22Rv1 (cell line): ENCODE measurements at regions not wholly inside any gene's neighbourhood (a gene's known extent, or its start where the extent isn't known, plus 50 kb on each side); places are given as distances from the start of the nearest gene placed in this dataset.

ENCODE experiments used
- CTCF ChIP-seq: fragments of 450-650 bp; IDR thresholded peaks from 2 replicates; pipeline ENCODE4 v1.5.1; 2017; ENCODE audit warnings: mild to moderate bottlenecking
- ZFX ChIP-seq: fragments of 450-650 bp; IDR thresholded peaks from 2 replicates; pipeline ENCODE4 v1.6.1; 2017; ENCODE audit warnings: antibody characterized with exemption, borderline replicate concordance

- no peak for TF ChIP-seq CTCF
- no peak for TF ChIP-seq ZFX
Observed at GRCh38 chr18:56003009-56003719, 415.2 kb upstream of the TCF4 start.
